H1 (cell line): ENCODE measurements at regions not wholly inside any gene's neighbourhood (a gene's known extent, or its start where the extent isn't known, plus 50 kb on each side); places are given as distances from the start of the nearest gene placed in this dataset.

Source experiments
- CTCF ChIA-PET: fragments of 300-600 bp; sonication (Branson Sonifier 250); formaldehyde crosslinking; loops from one replicate; lab custom pipeline; 2021; ENCODE audit not compliant: partially characterized antibody; lab: Charles Lee
- POLR2A ChIA-PET: fragments of 300-600 bp; sonication (Branson Sonifier 250); formaldehyde crosslinking; loops from one replicate; lab custom pipeline; 2021; ENCODE audit warnings: inconsistent platforms; ENCODE audit not compliant: partially characterized antibody; lab: Charles Lee
- DNase-seq, 2 experiments: peaks; one replicate each; pipeline versions ENCODE4 v3.0.0 to v3.0.0-alpha.2; 2010 to 2022; ENCODE audit warnings: low spot score in 2 of 2, low read depth in 1 of 2, mixed read lengths in 1 of 2
- FAIRE-seq: peaks from 2 replicates; lab custom pipeline; 2011; peaks lifted over from hg19 to GRCh38; lab: Jason Lieb, UNC
- H2AFZ ChIP-seq: 2 replicates; pipeline ENCODE4 v1.8.1; 2012; ENCODE audit warnings: low read length, inconsistent platforms
- H2AK5ac ChIP-seq: 2 replicates; pipeline ENCODE4 v1.6.1; 2013; ENCODE audit warnings: low read depth, low read length
- H2BK120ac ChIP-seq: replicated peaks from 2 replicates; pipeline ENCODE3; 2013; ENCODE audit warnings: low read depth, low read length, inconsistent platforms
- H2BK12ac ChIP-seq: 2 replicates; pipeline ENCODE4 v1.6.1; 2013; ENCODE audit warnings: low read depth, low read length
- H2BK15ac ChIP-seq: 2 replicates; pipeline ENCODE4 v1.6.1; 2013; ENCODE audit warnings: low read length
- H2BK20ac ChIP-seq: 2 replicates; pipeline ENCODE4 v1.6.1; 2013; ENCODE audit warnings: low read length
- H2BK5ac ChIP-seq: 2 replicates; pipeline ENCODE4 v1.6.1; 2013; ENCODE audit warnings: low read depth, low read length
- H3K14ac ChIP-seq: 2 replicates; pipeline ENCODE4 v1.6.1; 2013; ENCODE audit warnings: inconsistent platforms; ENCODE audit not compliant: insufficient read length
- H3K18ac ChIP-seq: 2 replicates; pipeline ENCODE4 v1.6.1; 2013; ENCODE audit warnings: low read length; ENCODE audit errors: extremely low read depth
- H3K23ac ChIP-seq: 2 replicates; pipeline ENCODE4 v1.6.1; 2013; ENCODE audit warnings: inconsistent platforms; ENCODE audit not compliant: insufficient read length
- H3K23me2 ChIP-seq: 2 replicates; pipeline ENCODE4 v1.6.1; 2013; ENCODE audit warnings: low read depth, low read length
- H3K27ac ChIP-seq: 2 replicates; pipeline ENCODE4 v1.6.1; 2011; ENCODE audit warnings: low read depth, low read length, inconsistent platforms
- H3K27me3 ChIP-seq, 4 experiments: replicated peaks in 1 of 4; 1 replicate in 1 of 4; 2 replicates in 3 of 4; pipeline versions ENCODE4 v1.6.1 to v1.8.1; 2011 to 2013; ENCODE audit warnings: low read length in 3 of 4, mild to moderate bottlenecking in 3 of 4, inconsistent platforms in 2 of 4, mixed read lengths in 2 of 4, moderate library complexity in 1 of 4; ENCODE audit not compliant: control insufficient read depth in 3 of 4, insufficient read depth in 3 of 4; ENCODE audit errors: extremely low read depth in 1 of 4
- H3K36me3 ChIP-seq, 4 experiments: 2 replicates each; pipeline versions ENCODE4 v1.6.1 to v1.8.1; 2011 to 2013; ENCODE audit warnings: mild to moderate bottlenecking in 4 of 4, low read length in 3 of 4, moderate library complexity in 2 of 4, control low read depth in 1 of 4, inconsistent platforms in 1 of 4; ENCODE audit not compliant: insufficient read depth in 4 of 4, control insufficient read depth in 2 of 4
- H3K4ac ChIP-seq: replicated peaks from 2 replicates; pipeline ENCODE3; 2013; ENCODE audit warnings: low read length, low read depth, mixed read lengths, inconsistent platforms; ENCODE audit not compliant: insufficient read length
- H3K4me1 ChIP-seq, 4 experiments: replicated peaks in 1 of 4; 1 replicate in 1 of 4; 2 replicates in 3 of 4; pipeline versions ENCODE4 v1.6.1 to v1.8.1; 2011 to 2013; ENCODE audit warnings: low read length in 3 of 4, inconsistent platforms in 2 of 4, mixed read lengths in 1 of 4; ENCODE audit not compliant: insufficient read depth in 4 of 4, control insufficient read depth in 3 of 4
- H3K4me2 ChIP-seq, 2 experiments: 2 replicates each; pipeline versions ENCODE4 v1.6.1 to v1.8.1; 2011 to 2013; ENCODE audit warnings: low read depth in 2 of 2, low read length in 2 of 2, control low read depth in 1 of 2, inconsistent platforms in 1 of 2, mild to moderate bottlenecking in 1 of 2; ENCODE audit not compliant: insufficient read depth in 1 of 2
- H3K4me3 ChIP-seq, 4 experiments: fragments of 200-600, 300-600 bp in 1 of 4; sonication (generic), shearing (Covaris generic), sonication (Bioruptor Twin) in 1 of 4; 2 replicates each; pipeline versions ENCODE4 v1.5.1 to v1.8.1; 2011 to 2016; ENCODE audit warnings: low read length in 4 of 4, low read depth in 3 of 4, control low read depth in 2 of 4, inconsistent platforms in 2 of 4, mild to moderate bottlenecking in 2 of 4, mixed read lengths in 1 of 4, moderate library complexity in 1 of 4; ENCODE audit not compliant: insufficient read depth in 2 of 4; ENCODE audit errors: extremely low read depth in 1 of 4
- H3K56ac ChIP-seq: replicated peaks from 2 replicates; pipeline ENCODE3; 2013; ENCODE audit warnings: low read depth, mild to moderate bottlenecking, mixed read lengths, low read length, inconsistent platforms; ENCODE audit not compliant: insufficient read length
- H3K79me1 ChIP-seq: 2 replicates; pipeline ENCODE4 v1.6.1; 2013; ENCODE audit warnings: low read depth, low read length, control low read depth
- H3K79me2 ChIP-seq, 2 experiments: 2 replicates each; pipeline versions ENCODE4 v1.6.1 to v1.8.1; 2012 to 2013; ENCODE audit warnings: low read length in 2 of 2, mild to moderate bottlenecking in 2 of 2, inconsistent platforms in 1 of 2; ENCODE audit not compliant: insufficient read depth in 2 of 2, control insufficient read depth in 1 of 2
- H3K9ac ChIP-seq, 4 experiments: replicated peaks in 1 of 4; 1 replicate in 1 of 4; 2 replicates in 3 of 4; pipeline versions ENCODE4 v1.6.1 to v1.8.1; 2011 to 2013; ENCODE audit warnings: low read depth in 3 of 4, low read length in 3 of 4, control low read depth in 2 of 4, mild to moderate bottlenecking in 2 of 4, moderate library complexity in 2 of 4, inconsistent platforms in 1 of 4; ENCODE audit errors: extremely low read depth in 1 of 4
- H3K9me3 ChIP-seq, 2 experiments: 2 replicates each; pipeline versions ENCODE4 v1.6.1 to v1.8.1; 2012 to 2013; ENCODE audit warnings: mild to moderate bottlenecking in 2 of 2, moderate library complexity in 2 of 2, control low read depth in 1 of 2, inconsistent platforms in 1 of 2, low read depth in 1 of 2, low read length in 1 of 2, mixed read lengths in 1 of 2; ENCODE audit not compliant: insufficient read depth in 2 of 2
- H4K20me1 ChIP-seq, 2 experiments: replicated peaks in 1 of 2; 2 replicates each; pipeline versions ENCODE3 to v1.8.1; 2011 to 2013; ENCODE audit warnings: inconsistent platforms in 2 of 2, low read length in 2 of 2, mild to moderate bottlenecking in 1 of 2; ENCODE audit not compliant: insufficient read depth in 2 of 2, control insufficient read depth in 1 of 2
- H4K5ac ChIP-seq: 2 replicates; pipeline ENCODE4 v1.6.1; 2013; ENCODE audit warnings: low read length, low read depth, mixed read lengths, inconsistent platforms; ENCODE audit not compliant: insufficient read length
- H4K8ac ChIP-seq: 2 replicates; pipeline ENCODE4 v1.8.0; 2013; ENCODE audit warnings: mild to moderate bottlenecking, moderate library complexity, low read length, inconsistent platforms; ENCODE audit not compliant: insufficient read depth; ENCODE audit errors: extremely low read depth
- H4K91ac ChIP-seq: replicated peaks from 2 replicates; pipeline ENCODE3; 2013; ENCODE audit warnings: low read length, mixed read lengths, inconsistent platforms; ENCODE audit not compliant: insufficient read length
- CEBPB ChIP-seq: IDR thresholded peaks from 2 replicates; pipeline ENCODE4 v1.6.1; 2012; ENCODE audit warnings: low read depth, low read length
- CHD2 ChIP-seq: IDR thresholded peaks from 2 replicates; pipeline ENCODE4 v1.6.1; 2012; ENCODE audit warnings: low read length, improper control_type of control experiment
- CTBP2 ChIP-seq: IDR thresholded peaks from 2 replicates; pipeline ENCODE4 v1.7.0; 2011; ENCODE audit warnings: borderline replicate concordance, mild to moderate bottlenecking, moderate library complexity, mixed read lengths, low read length; ENCODE audit not compliant: insufficient read depth, insufficient read length
- EGR1 ChIP-seq: IDR thresholded peaks from 2 replicates; pipeline ENCODE4 v1.6.1; 2011; ENCODE audit warnings: low read depth, low read length, borderline replicate concordance
- GABPA ChIP-seq: IDR thresholded peaks from 2 replicates; pipeline ENCODE4 v1.6.1; 2011; ENCODE audit warnings: mild to moderate bottlenecking, low read length, moderate library complexity, borderline replicate concordance; ENCODE audit not compliant: insufficient read depth
- GTF2F1 ChIP-seq: IDR thresholded peaks from 2 replicates; pipeline ENCODE4 v1.6.1; 2012; ENCODE audit warnings: low read depth, low read length, improper control_type of control experiment, borderline replicate concordance
- KDM1A ChIP-seq: fragments of 200-600, 300-600 bp; sonication (generic); IDR thresholded peaks from 2 replicates; pipeline ENCODE4 v1.7.1; 2016; ENCODE audit warnings: mild to moderate bottlenecking, low read length, borderline replicate concordance
- KDM5A ChIP-seq: fragments of 200-600 bp; IDR thresholded peaks from 2 replicates; pipeline ENCODE4 v1.7.1; 2012; ENCODE audit warnings: mild to moderate bottlenecking, low read length, inconsistent platforms, mixed read lengths
- NANOG ChIP-seq: IDR thresholded peaks from 2 replicates; pipeline ENCODE4 v1.6.1; 2011; ENCODE audit warnings: low read length, low read depth, mild to moderate bottlenecking, inconsistent platforms; ENCODE audit not compliant: insufficient read depth, poor library complexity, severe bottlenecking
- NRF1 ChIP-seq: IDR thresholded peaks from 2 replicates; pipeline ENCODE4 v1.6.1; 2011; ENCODE audit warnings: mild to moderate bottlenecking, low read depth, low read length, improper control_type of control experiment
- RAD21 ChIP-seq, 2 experiments: IDR thresholded peaks in 1 of 2; conservative IDR thresholded peaks in 1 of 2; 2 replicates each; pipeline ENCODE4 v1.6.1; 2011; ENCODE audit warnings: low read depth in 2 of 2, low read length in 2 of 2, improper control_type of control experiment in 1 of 2, inconsistent platforms in 1 of 2, mild to moderate bottlenecking in 1 of 2, moderate library complexity in 1 of 2
- RFX5 ChIP-seq: IDR thresholded peaks from 2 replicates; pipeline ENCODE4 v1.6.1; 2011; ENCODE audit warnings: low read depth, low read length, improper control_type of control experiment, borderline replicate concordance
- SIRT6 ChIP-seq: IDR thresholded peaks from one replicate; pipeline ENCODE4 v1.7.1; 2012; ENCODE audit warnings: low read length, inconsistent platforms
- SP2 ChIP-seq: IDR thresholded peaks from 2 replicates; pipeline ENCODE4 v1.6.1; 2012; ENCODE audit warnings: mild to moderate bottlenecking, low read length, inconsistent platforms
- YY1 ChIP-seq: IDR thresholded peaks from 2 replicates; pipeline ENCODE4 v1.6.1; 2011; ENCODE audit warnings: low read depth, mild to moderate bottlenecking, low read length
- WGBS, 2 experiments: shearing (Covaris generic) in 1 of 2; methylation state at CpG; one replicate each; pipeline versions ENCODE4 v1.1.6 to v1.1.7; 2013 to 2015; ENCODE audit warnings: low lambda C conversion rate in 2 of 2, mixed read lengths in 2 of 2, inconsistent platforms in 1 of 2, low coverage in 1 of 2, missing lambda C conversion rate in 1 of 2; ENCODE audit not compliant: insufficient replicate concordance in 2 of 2, insufficient coverage in 1 of 2, insufficient read length in 1 of 2; ENCODE audit errors: extremely low coverage in 1 of 2, missing lambda C conversion rate in 1 of 2; 5-methylcytosine and 5-hydroxymethylcytosine counted together

- ChIA-PET CTCF (no interaction called here), POLR2A (no interaction called here)
- Histone ChIP-seq H3K9me3 (peaks cover 0 to 6% of the 10 kb centered on the region in 2 experiments; a peak in 1 of 4 replicates), H2BK5ac (no peak overlapping the region), H4K91ac (no peak overlapping the region), H2AFZ (no peak overlapping the region), H2BK12ac (no peak overlapping the region), H3K4me3 (no peak overlapping the region), H3K79me2 (no peaks in the 10 kb centered on the region), H2BK120ac (no peak overlapping the region), H3K18ac (no peak overlapping the region), H3K4me1 (no peaks in the 10 kb centered on the region), H4K5ac (no peak overlapping the region), H2AK5ac (no peak overlapping the region), H3K9ac (no peak overlapping the region), H3K27ac (no peak overlapping the region), H3K4me2 (no peak overlapping the region), H3K14ac (no peak overlapping the region), H4K8ac (no peak overlapping the region), H3K23me2 (no peaks in the 10 kb centered on the region), H2BK20ac (no peak overlapping the region), H3K4ac (no peak overlapping the region), H2BK15ac (no peak overlapping the region), H3K56ac (no peak overlapping the region), H3K27me3 (no peaks in the 10 kb centered on the region), H3K36me3 (no peaks in the 10 kb centered on the region), H3K79me1 (no peaks in the 10 kb centered on the region), H3K23ac (no peak overlapping the region), H4K20me1 (no peaks in the 10 kb centered on the region)
- DNase-seq (no peak), FAIRE-seq (no peak)
- 92% methylated on average over 2 of the region's 2 CpGs; no CpG with 5 or more reads in 1 of the 2 experiments for WGBS, 2 experiments
- no peak for TF ChIP-seq NRF1
- TF ChIP-seq RAD21 (IDR thresholded peaks at IDR 0.05 in 1 of 2, conservative IDR thresholded peaks at IDR 0.05 in 1 of 2; ENCODE audit: low read depth in 2 of 2, low read length in 2 of 2) = no peak
- TF ChIP-seq KDM5A = no peak
- TF ChIP-seq EGR1 = no peak
- TF ChIP-seq GTF2F1 = no peak
- no peak for TF ChIP-seq YY1
- no peak for TF ChIP-seq CHD2
- TF ChIP-seq RFX5 = no peak
- no peak for TF ChIP-seq NANOG
- no peak for TF ChIP-seq SIRT6
- TF ChIP-seq CTBP2 = no peak
- TF ChIP-seq CEBPB = no peak
- TF ChIP-seq KDM1A = no peak
- TF ChIP-seq SP2 = no peak
- no peak for TF ChIP-seq GABPA
These were observed 945.4 kb upstream of the PRMT6 start for GRCh38 chr1:106111044-106111443.
